Right lobe of liver (tissue), 6 donors: ENCODE measurements at regions not wholly inside any gene's neighbourhood (a gene's known extent, or its start where the extent isn't known, plus 50 kb on each side); places are given as distances from the start of the nearest gene placed in this dataset.
A peak's percentile ranks its signal among the peaks of the same experiment; 100 is the strongest.

Experiments
- ATAC-seq, 4 donors: fragments of 200-7000 bp; cut with Tn5 transposase; one replicate each; pipeline ENCODE4 v1.9.1; 2020; ENCODE audit warnings: mild to moderate bottlenecking in 4 of 4, moderate library complexity in 4 of 4
- DNase-seq, 3 donors: peaks; one replicate each; pipeline ENCODE4 v3.0.0-alpha.2; 2020
- H3K27ac ChIP-seq, 3 donors: fragments of 200-600 bp; one replicate each; pipeline ENCODE4 v1.8.0; 2022
- H3K27me3 ChIP-seq, 2 donors: fragments of 200-600 bp; one replicate each; pipeline ENCODE4 v1.8.0; 2022
- H3K36me3 ChIP-seq, 4 donors: fragments of 200-600 bp; sonication (generic) in 1 of 4; one replicate each; pipeline versions ENCODE4 v1.5.1 to v1.8.0; 2017 to 2022; ENCODE audit warnings: control low read depth in 1 of 4
- H3K4me1 ChIP-seq, 4 donors: fragments of 200-600 bp; sonication (generic) in 1 of 4; one replicate each; pipeline versions ENCODE4 v1.5.1 to v1.8.0; 2017 to 2022; ENCODE audit warnings: control low read depth in 1 of 4
- H3K4me3 ChIP-seq, 3 donors: fragments of 200-600 bp; one replicate each; pipeline ENCODE4 v1.8.0; 2022
- H3K9me3 ChIP-seq, 4 donors: fragments of 200-600 bp; sonication (generic) in 1 of 4; one replicate each; pipeline versions ENCODE4 v1.5.1 to v1.8.0; 2017 to 2022; ENCODE audit warnings: control low read depth in 1 of 4
- POLR2A ChIP-seq: fragments of 450-650 bp; IDR thresholded peaks from one replicate; pipeline ENCODE4 v1.6.1; 2017; ENCODE audit warnings: antibody characterized with exemption, mild to moderate bottlenecking
- WGBS: methylation state at CpG from one replicate; pipeline ENCODE4 v1.1.6; 2018; ENCODE audit warnings: low coverage, low lambda C conversion rate; ENCODE audit not compliant: insufficient coverage; ENCODE audit errors: missing lambda C conversion rate; 5-methylcytosine and 5-hydroxymethylcytosine counted together
- intact Hi-C, 2 donors: fragments of 100-400 bp; cut with DNase I; formaldehyde crosslinking; loops; one replicate each; pipeline versions ENCODE4 v1.11.2 to v1.14.1; 2022
- TF ChIP-seq, protein P1 (sequence below), 4 donors: fragments of 200-600 bp in 3 of 4; fragments of 450-650 bp in 1 of 4; IDR thresholded peaks; one replicate each; pipeline versions ENCODE4 v1.5.1 to v1.8.0; 2016 to 2022; ENCODE audit warnings: antibody characterized with exemption in 4 of 4, mild to moderate bottlenecking in 2 of 4
- donor health status: DM: no; HTN: yes; CAD: no.
- donor health status: DM: no; HTN: no; CAD: no.
- donor health status: DM: no; HTN: no; CAD: no.
- donor health status: DM: no; HTN: yes; CAD: no.
- donor health status: DM: no; HTN: yes; CAD: no.

DNA sequence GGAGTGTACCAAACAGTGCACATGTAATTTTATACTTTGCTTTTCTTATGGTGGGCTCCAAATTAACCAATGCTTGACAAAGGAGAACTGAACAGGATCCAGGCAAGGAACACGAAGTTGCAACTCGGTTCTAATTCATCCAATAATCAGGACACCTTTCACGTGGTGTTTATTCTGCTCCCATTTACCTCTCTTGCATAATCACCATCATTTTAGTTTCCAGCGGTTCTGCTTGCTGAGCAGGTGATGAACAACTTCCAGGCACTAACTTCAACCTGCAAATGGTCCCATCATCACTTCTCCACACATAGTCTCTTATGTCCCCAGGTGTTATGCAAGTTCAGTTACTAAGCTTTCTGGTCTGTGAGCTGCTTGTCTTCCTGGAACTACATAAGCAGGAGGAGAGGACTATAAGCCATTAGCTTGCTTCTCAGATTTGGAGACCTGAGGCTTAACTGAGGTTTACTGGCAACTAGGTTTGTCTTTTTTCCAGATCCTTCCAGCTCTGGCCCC, 326.8 kb upstream of the SLC30A5 start:
- ATAC-seq: peak; percentile 24 to 58 (median 46)
- DNase-seq: no peak

DNA sequence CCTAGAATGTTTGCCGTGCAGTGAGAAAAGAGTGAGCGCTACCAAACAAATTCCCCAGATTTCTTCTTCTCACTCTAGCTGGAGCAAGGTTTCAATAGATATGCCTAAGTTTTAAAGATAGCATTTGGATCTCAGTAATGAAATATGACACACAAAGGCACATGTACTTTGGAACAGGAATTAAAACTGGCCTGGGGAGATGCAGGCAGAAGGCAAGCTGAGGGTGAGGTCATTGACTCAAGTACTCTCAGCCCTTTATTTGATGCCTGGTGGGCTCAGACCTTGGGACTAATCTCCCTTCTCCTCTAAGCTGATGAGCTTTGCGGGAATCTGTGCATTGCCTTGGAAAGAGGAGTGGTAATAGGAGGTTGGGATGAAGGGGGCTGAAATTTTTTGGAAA, 323.3 kb upstream of the SLC30A5 start:
- WGBS: 96% methylated on average over 3 of the region's 3 CpGs
- TF ChIP-seq, protein P1, sequence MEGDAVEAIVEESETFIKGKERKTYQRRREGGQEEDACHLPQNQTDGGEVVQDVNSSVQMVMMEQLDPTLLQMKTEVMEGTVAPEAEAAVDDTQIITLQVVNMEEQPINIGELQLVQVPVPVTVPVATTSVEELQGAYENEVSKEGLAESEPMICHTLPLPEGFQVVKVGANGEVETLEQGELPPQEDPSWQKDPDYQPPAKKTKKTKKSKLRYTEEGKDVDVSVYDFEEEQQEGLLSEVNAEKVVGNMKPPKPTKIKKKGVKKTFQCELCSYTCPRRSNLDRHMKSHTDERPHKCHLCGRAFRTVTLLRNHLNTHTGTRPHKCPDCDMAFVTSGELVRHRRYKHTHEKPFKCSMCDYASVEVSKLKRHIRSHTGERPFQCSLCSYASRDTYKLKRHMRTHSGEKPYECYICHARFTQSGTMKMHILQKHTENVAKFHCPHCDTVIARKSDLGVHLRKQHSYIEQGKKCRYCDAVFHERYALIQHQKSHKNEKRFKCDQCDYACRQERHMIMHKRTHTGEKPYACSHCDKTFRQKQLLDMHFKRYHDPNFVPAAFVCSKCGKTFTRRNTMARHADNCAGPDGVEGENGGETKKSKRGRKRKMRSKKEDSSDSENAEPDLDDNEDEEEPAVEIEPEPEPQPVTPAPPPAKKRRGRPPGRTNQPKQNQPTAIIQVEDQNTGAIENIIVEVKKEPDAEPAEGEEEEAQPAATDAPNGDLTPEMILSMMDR (IDR thresholded peaks at IDR 0.05): no peak
- no peak for TF ChIP-seq POLR2A
- no peak for DNase-seq
- Histone ChIP-seq H3K4me1 (peaks cover 0 to 6% (median 0%) of the 10 kb centered on the region in 4 donors), H3K27ac (no peak overlapping the region), H3K4me3 (no peak overlapping the region), H3K27me3 (no peaks in the 10 kb centered on the region), H3K36me3 (no peaks in the 10 kb centered on the region), H3K9me3 (no peaks in the 10 kb centered on the region)
- intact Hi-C loops: no loop called here
- ATAC-seq: peak in 1 of 4 donors; percentile 42

More for the DNA sequence above, 326.8 kb upstream of the SLC30A5 start:
- Histone ChIP-seq H3K27ac (no peak overlapping the region), H3K4me1 (peaks cover 0 to 6% (median 0%) of the 10 kb centered on the region in 4 donors), H3K27me3 (no peaks in the 10 kb centered on the region), H3K9me3 (no peaks in the 10 kb centered on the region), H3K4me3 (no peak overlapping the region), H3K36me3 (no peaks in the 10 kb centered on the region)
- WGBS: 36% methylated on average over 4 of the region's 4 CpGs
- TF ChIP-seq, protein P1 (IDR thresholded peaks at IDR 0.05): no peak
- no peak for TF ChIP-seq POLR2A
- intact Hi-C loops: no loop called here

DNA sequence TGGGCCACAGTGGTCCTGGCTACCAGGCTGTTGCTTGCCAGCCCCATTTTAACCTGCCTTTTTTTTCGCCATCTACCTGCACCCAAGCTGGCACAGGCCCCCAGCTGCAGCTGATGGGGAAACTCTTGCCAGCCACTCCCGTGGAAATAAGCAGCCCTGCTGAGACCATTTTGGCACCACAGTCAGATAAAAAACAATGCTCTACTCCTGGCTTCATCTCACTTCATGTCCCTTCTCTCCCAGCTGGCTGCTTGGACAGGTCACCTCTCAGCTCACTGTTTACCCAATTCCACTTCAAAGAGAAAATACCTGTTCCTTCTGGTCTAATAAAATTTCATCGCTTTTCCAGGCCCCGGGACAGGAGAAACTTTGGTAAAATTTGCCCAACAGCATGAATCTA, 322.6 kb upstream of the SLC30A5 start:
- Histone ChIP-seq H3K27ac (no peak overlapping the region), H3K9me3 (no peaks in the 10 kb centered on the region), H3K27me3 (no peaks in the 10 kb centered on the region), H3K4me3 (no peak overlapping the region), H3K4me1 (peaks cover 0 to 6% (median 0%) of the 10 kb centered on the region in 4 donors), H3K36me3 (no peaks in the 10 kb centered on the region)
- TF ChIP-seq, protein P1 (IDR thresholded peaks at IDR 0.05): no peak
- TF ChIP-seq POLR2A: no peak
- 39% methylated on average over 3 of the region's 4 CpGs for WGBS
- DNase-seq: peak in 1 of 3 donors; percentile 51
- peak; percentile 48 to 75 (median 52) for ATAC-seq
- intact Hi-C loops: no loop called here

GRCh38 chr5:68771732-68772131, 322.1 kb upstream of the SLC30A5 start:
- no peak overlapping the region for H3K27ac ChIP-seq
- intact Hi-C loops: no loop called here
- ATAC-seq: no peak
- TF ChIP-seq POLR2A: no peak
- TF ChIP-seq, protein P1 (IDR thresholded peaks at IDR 0.05): no peak
- 51% methylated on average over 2 of the region's 3 CpGs for WGBS
- no peaks in the 10 kb centered on the region for H3K9me3 ChIP-seq
- no peaks in the 10 kb centered on the region for H3K27me3 ChIP-seq
- no peaks in the 10 kb centered on the region for H3K36me3 ChIP-seq
- H3K4me1 ChIP-seq: peaks cover 0 to 6% (median 0%) of the 10 kb centered on the region in 4 donors
- no peak for DNase-seq
- no peak overlapping the region for H3K4me3 ChIP-seq
